ENCODE measurements at regions not wholly inside any gene's neighbourhood (a gene's known extent, or its start where the extent isn't known, plus 50 kb on each side); places are given as distances from the start of the nearest gene placed in this dataset.

DNA sequence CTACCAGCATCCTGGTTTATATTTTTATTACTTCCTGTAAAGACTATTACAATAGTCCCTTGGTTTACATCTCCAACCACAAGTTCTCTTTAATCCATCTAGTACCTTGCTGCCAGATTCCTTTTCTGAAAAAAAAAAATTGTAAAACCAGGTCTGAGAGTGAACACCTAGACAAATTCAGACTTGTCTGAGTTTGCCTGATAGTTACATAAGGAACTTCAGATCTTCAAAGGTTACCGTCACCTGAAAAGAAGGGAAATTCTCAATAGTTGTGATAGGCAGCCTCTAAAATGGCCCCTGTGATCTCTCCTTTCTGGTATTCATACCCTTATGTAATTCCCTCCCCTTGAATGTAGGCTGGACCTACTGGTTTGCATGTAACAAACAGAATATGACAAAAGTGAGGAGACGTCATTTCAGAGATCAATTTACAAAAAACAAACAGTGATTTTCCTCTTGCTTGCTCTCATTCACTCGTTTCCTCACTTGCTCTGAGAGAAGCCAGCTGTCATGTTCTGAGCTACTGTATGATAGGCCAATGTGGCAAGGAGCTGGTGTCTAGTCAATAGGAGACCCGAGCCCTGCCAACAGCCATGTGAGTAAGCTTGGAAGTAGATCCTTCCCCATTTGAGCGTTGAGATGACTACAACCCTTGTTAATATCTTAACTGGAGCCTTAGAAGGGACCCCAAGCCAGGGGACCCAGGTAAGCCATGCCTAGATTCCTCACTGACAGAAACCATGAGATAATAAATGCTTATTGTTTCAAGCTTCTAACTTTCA is 110.9 kb upstream of the LSM8 start:
- no peak for TF ChIP-seq EP300 (IDR thresholded peaks at IDR 0.05)
- TF ChIP-seq, protein P1, sequence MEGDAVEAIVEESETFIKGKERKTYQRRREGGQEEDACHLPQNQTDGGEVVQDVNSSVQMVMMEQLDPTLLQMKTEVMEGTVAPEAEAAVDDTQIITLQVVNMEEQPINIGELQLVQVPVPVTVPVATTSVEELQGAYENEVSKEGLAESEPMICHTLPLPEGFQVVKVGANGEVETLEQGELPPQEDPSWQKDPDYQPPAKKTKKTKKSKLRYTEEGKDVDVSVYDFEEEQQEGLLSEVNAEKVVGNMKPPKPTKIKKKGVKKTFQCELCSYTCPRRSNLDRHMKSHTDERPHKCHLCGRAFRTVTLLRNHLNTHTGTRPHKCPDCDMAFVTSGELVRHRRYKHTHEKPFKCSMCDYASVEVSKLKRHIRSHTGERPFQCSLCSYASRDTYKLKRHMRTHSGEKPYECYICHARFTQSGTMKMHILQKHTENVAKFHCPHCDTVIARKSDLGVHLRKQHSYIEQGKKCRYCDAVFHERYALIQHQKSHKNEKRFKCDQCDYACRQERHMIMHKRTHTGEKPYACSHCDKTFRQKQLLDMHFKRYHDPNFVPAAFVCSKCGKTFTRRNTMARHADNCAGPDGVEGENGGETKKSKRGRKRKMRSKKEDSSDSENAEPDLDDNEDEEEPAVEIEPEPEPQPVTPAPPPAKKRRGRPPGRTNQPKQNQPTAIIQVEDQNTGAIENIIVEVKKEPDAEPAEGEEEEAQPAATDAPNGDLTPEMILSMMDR (IDR thresholded peaks at IDR 0.05): no peak
- Histone ChIP-seq H3K4me3 (no peak overlapping the region), H3K4me1 (peaks cover 0 to 6% (median 0%) of the 10 kb centered on the region in 4 donors), H3K36me3 (no peaks in the 10 kb centered on the region), H3K27ac (no peak overlapping the region), H3K9me3 (no peaks in the 10 kb centered on the region), H3K27me3 (no peaks in the 10 kb centered on the region)
- 79 to 82% methylated on average over 5 of the region's 5 CpGs for WGBS, 2 donors
- DNase-seq (ENCODE audit: low spot score in 2 of 2): no peak

DNA sequence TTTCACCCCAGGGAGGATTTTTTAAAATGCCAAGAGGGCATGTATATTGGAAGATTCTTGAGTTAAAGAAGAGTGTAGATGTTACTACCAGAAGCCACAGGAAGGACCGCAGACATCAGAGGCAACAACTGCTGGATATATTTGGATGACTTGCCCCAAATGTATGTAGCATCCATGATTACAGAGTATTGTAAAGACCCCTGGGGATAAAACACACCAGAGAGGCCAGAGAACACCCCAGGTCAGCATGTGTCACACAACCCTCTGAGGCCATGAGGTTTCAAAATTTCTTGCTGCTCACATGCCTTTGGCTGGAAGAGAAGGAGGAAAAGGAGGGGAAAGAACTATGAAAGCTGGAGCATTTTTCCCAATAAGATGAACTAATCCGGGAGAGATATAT is 108.0 kb upstream of the LSM8 start:
- Histone ChIP-seq H3K27ac (no peak overlapping the region), H3K4me1 (peaks cover 0 to 6% (median 0%) of the 10 kb centered on the region in 4 donors), H3K9me3 (no peaks in the 10 kb centered on the region), H3K36me3 (no peaks in the 10 kb centered on the region), H3K27me3 (no peaks in the 10 kb centered on the region), H3K4me3 (no peak overlapping the region)
- 89 to 91% methylated on average over 2 of the region's 2 CpGs for WGBS, 2 donors
- DNase-seq (ENCODE audit: low spot score in 2 of 2): no peak
- TF ChIP-seq POLR2A (IDR thresholded peaks at IDR 0.05): no peak
- TF ChIP-seq, protein P1 (IDR thresholded peaks at IDR 0.05): no peak

DNA sequence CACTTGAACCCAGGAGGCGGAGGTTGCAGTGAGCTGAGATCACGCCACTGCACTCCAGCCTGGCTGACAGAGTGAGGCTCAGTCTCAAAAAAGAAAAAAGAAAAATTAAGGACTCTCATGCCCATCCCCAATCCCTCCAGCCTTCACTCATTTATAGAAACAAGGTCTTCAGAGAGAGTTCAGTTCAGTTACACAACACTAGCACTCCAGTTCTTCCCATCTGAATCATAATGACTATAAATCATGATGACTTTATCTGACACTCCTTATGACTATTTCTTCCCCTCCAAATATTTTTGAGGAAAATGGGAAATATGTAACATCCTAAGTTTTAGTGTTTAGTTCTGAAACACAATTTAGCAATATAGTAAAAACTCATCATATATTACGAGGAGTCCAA is 107.4 kb upstream of the LSM8 start:
- H3K4me1 ChIP-seq: peaks cover 0 to 6% (median 0%) of the 10 kb centered on the region in 4 donors
- DNase-seq (ENCODE audit: low spot score in 2 of 2): no peak
- H3K9me3 ChIP-seq: no peaks in the 10 kb centered on the region
- no peaks in the 10 kb centered on the region for H3K36me3 ChIP-seq
- TF ChIP-seq EP300 (IDR thresholded peaks at IDR 0.05) (no peak), POLR2A (IDR thresholded peaks at IDR 0.05) (no peak)
- TF ChIP-seq, protein P1 (IDR thresholded peaks at IDR 0.05): no peak
- no peaks in the 10 kb centered on the region for H3K27me3 ChIP-seq
- 94 to 98% methylated on average over 3 of the region's 3 CpGs for WGBS, 2 donors
- no peak overlapping the region for H3K27ac ChIP-seq
- H3K4me3 ChIP-seq: no peak overlapping the region

DNA sequence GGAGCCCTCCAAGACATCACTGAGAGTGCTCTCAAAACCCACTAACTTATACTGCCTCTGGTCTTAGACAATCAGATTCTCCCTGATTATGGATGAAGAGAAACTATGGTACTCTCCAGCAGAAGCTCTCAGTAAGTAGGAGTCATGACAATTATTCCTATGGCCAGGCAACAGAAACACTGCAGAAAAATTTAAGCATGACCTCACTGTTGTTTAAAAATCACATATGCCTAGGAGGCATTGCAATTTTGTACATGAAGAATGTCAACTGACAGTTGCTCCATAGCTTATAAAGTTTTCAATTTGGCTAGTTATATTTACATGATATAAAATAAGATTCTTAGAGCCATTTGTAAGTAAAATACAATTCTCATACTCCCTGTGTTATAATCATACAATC is 105.9 kb upstream of the LSM8 start:
- Histone ChIP-seq H3K4me1 (no peaks in the 10 kb centered on the region), H3K4me3 (no peak overlapping the region)
- no peak for TF ChIP-seq EP300 (IDR thresholded peaks at IDR 0.05)
- TF ChIP-seq, protein P1 (IDR thresholded peaks at IDR 0.05): no peak
- no peak for TF ChIP-seq POLR2A (IDR thresholded peaks at IDR 0.05)

DNA sequence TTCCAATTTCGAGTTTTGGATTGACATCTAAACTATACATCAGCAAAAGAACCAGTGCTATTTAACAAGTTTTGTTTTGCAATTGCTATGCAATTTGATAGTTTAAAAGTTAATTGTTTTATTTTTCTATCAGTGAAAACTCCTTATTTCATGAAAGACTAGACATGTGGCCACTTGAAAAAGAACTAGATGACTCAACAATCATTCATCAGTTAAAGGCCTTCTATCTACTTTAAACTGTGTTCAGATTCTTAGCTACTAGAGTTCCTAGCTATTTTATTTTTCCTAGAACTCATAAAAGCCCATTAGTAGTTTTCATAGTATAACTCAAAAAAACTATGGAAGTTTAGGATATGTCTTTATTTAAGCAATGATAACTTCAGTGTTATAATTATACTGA is 104.6 kb upstream of the LSM8 start:
- Histone ChIP-seq H3K4me3 (no peak overlapping the region), H3K27me3 (no peaks in the 10 kb centered on the region), H3K9me3 (no peaks in the 10 kb centered on the region), H3K27ac (no peak overlapping the region), H3K4me1 (no peaks in the 10 kb centered on the region), H3K36me3 (no peaks in the 10 kb centered on the region)
- DNase-seq (ENCODE audit: low spot score in 2 of 2): no peak
- WGBS, 2 donors: 76 to 90% methylated on average over 1 of the region's 1 CpG
- TF ChIP-seq EP300 (IDR thresholded peaks at IDR 0.05) (no peak), POLR2A (IDR thresholded peaks at IDR 0.05) (no peak)
- TF ChIP-seq, protein P1 (IDR thresholded peaks at IDR 0.05): no peak

More for the DNA sequence above, 105.9 kb upstream of the LSM8 start:
- Histone ChIP-seq H3K27ac (no peak overlapping the region), H3K9me3 (no peaks in the 10 kb centered on the region), H3K36me3 (no peaks in the 10 kb centered on the region), H3K27me3 (no peaks in the 10 kb centered on the region)
- no peak for DNase-seq (ENCODE audit: low spot score in 2 of 2)
